ENCODE measurements at regions not wholly inside any gene's neighbourhood (a gene's known extent, or its start where the extent isn't known, plus 50 kb on each side); places are given as distances from the start of the nearest gene placed in this dataset.

GRCh38 chr5:17917465-17917864 lies 283.2 kb downstream of the TAF11L14 start (continued):
- TF ChIP-seq GTF2A2 (tag; IDR thresholded peaks at IDR 0.05), result no peak
- no peak for TF ChIP-seq TAF9B (IDR thresholded peaks at IDR 0.05; ENCODE audit: partially characterized antibody)
- no peak for TF ChIP-seq RBM22 (IDR thresholded peaks at IDR 0.05; ENCODE audit: low read depth, low read length, poor library complexity, severe bottlenecking)
- TF ChIP-seq SMAD1 (IDR thresholded peaks at IDR 0.05; ENCODE audit: low read depth, low read length, partially characterized antibody), result no peak
- TF ChIP-seq ZNF609 (CRISPR knock-in tag; IDR thresholded peaks at IDR 0.05; ENCODE audit: borderline replicate concordance), result no peak
- TF ChIP-seq ARID3A (IDR thresholded peaks at IDR 0.05; ENCODE audit: borderline replicate concordance, low read depth, low read length), result no peak
- TF ChIP-seq MEF2A (IDR thresholded peaks at IDR 0.05; ENCODE audit: control insufficient read depth, low read depth, low read length), result no peak
